ENCODE measurements at regions not wholly inside any gene's neighbourhood (a gene's known extent, or its start where the extent isn't known, plus 50 kb on each side); places are given as distances from the start of the nearest gene placed in this dataset.

GRCh38 chr2:42856891-42857632 lies 64.7 kb upstream of the HAAO start:
- ATAC-seq (no peak), DNase-seq (ENCODE audit: low read depth, low spot score) (no peak)
- Histone ChIP-seq H3K36me3 (ENCODE audit: control insufficient read depth, insufficient read depth, low read length) (no peaks in the 10 kb centered on the region), H3K4me1 (ENCODE audit: control insufficient read depth, insufficient read depth, low read length) (no peaks in the 10 kb centered on the region), H3K9me3 (ENCODE audit: control insufficient read depth, insufficient read depth, low read depth, low read length) (no peaks in the 10 kb centered on the region), H3K27me3 (ENCODE audit: control insufficient read depth, insufficient read depth, low read length) (no peaks in the 10 kb centered on the region), H3K4me3 (ENCODE audit: low read depth in 2 of 2, low read length in 2 of 2) (no peak overlapping the region), H3K27ac (ENCODE audit: low read length) (no peak overlapping the region)
- TF ChIP-seq SIN3A (IDR thresholded peaks at IDR 0.05; ENCODE audit: borderline replicate concordance, insufficient read depth, low read depth, low read length) (no peak), CTCF (IDR thresholded peaks at IDR 0.05) (no peak), REST (IDR thresholded peaks at IDR 0.05; ENCODE audit: insufficient read depth in 1 of 2, low read depth in 2 of 2, low read length in 1 of 2) (no peak), TCF7L2 (IDR thresholded peaks at IDR 0.05; ENCODE audit: low read depth, low read length) (no peak), POLR2AphosphoS5 (IDR thresholded peaks at IDR 0.05; ENCODE audit: low read depth, low read length) (no peak)
- intact Hi-C loops (cut with micrococcal nuclease; ENCODE audit: unreplicated experiment) = loop anchor here (5.0 kb wide), 1 partner anchor 370 kb away; the partner anchor contains the start of gene ZFP36L2
- BruUV-seq (replicated peaks) = no TSS peak
- ChIA-PET CTCF (no interaction called here), POLR2A (no interaction called here)
- in situ Hi-C loops (cut with HindIII; ENCODE audit: low pct_unique_long_range_greater_than_20kb, low sequenced_read_pairs) = no loop called here

GRCh38 chr2:42856106-42856860 lies 63.9 kb upstream of the HAAO start:
- Histone ChIP-seq H3K9me3 (ENCODE audit: control insufficient read depth, insufficient read depth, low read depth, low read length) (no peaks in the 10 kb centered on the region), H3K4me1 (ENCODE audit: control insufficient read depth, insufficient read depth, low read length) (no peaks in the 10 kb centered on the region), H3K27me3 (ENCODE audit: control insufficient read depth, insufficient read depth, low read length) (no peaks in the 10 kb centered on the region), H3K27ac (ENCODE audit: low read length) (no peak overlapping the region), H3K36me3 (ENCODE audit: control insufficient read depth, insufficient read depth, low read length) (no peaks in the 10 kb centered on the region), H3K4me3 (ENCODE audit: low read depth in 2 of 2, low read length in 2 of 2) (no peak overlapping the region)
- ATAC-seq (no peak), DNase-seq (ENCODE audit: low read depth, low spot score) (no peak)
- POLR2A ChIA-PET = no interaction called here
- CTCF ChIA-PET = no interaction called here
- BruUV-seq (replicated peaks) = no TSS peak
- in situ Hi-C loops (cut with HindIII; ENCODE audit: low pct_unique_long_range_greater_than_20kb, low sequenced_read_pairs) (no loop called here), intact Hi-C loops (cut with micrococcal nuclease; ENCODE audit: unreplicated experiment) (loop anchor here (5.0 kb wide), 1 partner anchor 371 kb away; the partner anchor contains the start of gene ZFP36L2)
- TF ChIP-seq SIN3A (IDR thresholded peaks at IDR 0.05; ENCODE audit: borderline replicate concordance, insufficient read depth, low read depth, low read length) (no peak), POLR2AphosphoS5 (IDR thresholded peaks at IDR 0.05; ENCODE audit: low read depth, low read length) (no peak), REST (IDR thresholded peaks at IDR 0.05; ENCODE audit: insufficient read depth in 1 of 2, low read depth in 2 of 2, low read length in 1 of 2) (no peak), TCF7L2 (IDR thresholded peaks at IDR 0.05; ENCODE audit: low read depth, low read length) (no peak), CTCF (IDR thresholded peaks at IDR 0.05) (no peak)

All from Panc1 (cell line).